H9 (cell line): ENCODE measurements at regions not wholly inside any gene's neighbourhood (a gene's known extent, or its start where the extent isn't known, plus 50 kb on each side); places are given as distances from the start of the nearest gene placed in this dataset.

Source experiments
- DNase-seq: peaks from one replicate; pipeline ENCODE4 v3.0.0-alpha.2; 2017
- H2AFZ ChIP-seq: one replicate; pipeline ENCODE4 v1.6.1; 2013; ENCODE audit warnings: mild to moderate bottlenecking, low read length, control low read depth, moderate library complexity
- H2AK5ac ChIP-seq: 2 replicates; pipeline ENCODE4 v1.6.1; 2013; ENCODE audit warnings: low read length, control low read depth, mixed read lengths; ENCODE audit not compliant: insufficient read length
- H2BK120ac ChIP-seq: one replicate; pipeline ENCODE4 v1.6.1; 2013; ENCODE audit warnings: low read depth, mild to moderate bottlenecking, low read length, control low read depth, inconsistent platforms; ENCODE audit not compliant: poor library complexity, severe bottlenecking
- H2BK12ac ChIP-seq: 2 replicates; pipeline ENCODE4 v1.6.1; 2013; ENCODE audit warnings: low read length, control low read depth, mixed read lengths, low read depth; ENCODE audit not compliant: insufficient read length
- H2BK15ac ChIP-seq: 2 replicates; pipeline ENCODE4 v1.6.1; 2013; ENCODE audit warnings: low read depth, low read length, control low read depth
- H2BK20ac ChIP-seq: one replicate; pipeline ENCODE4 v1.6.1; 2013; ENCODE audit warnings: low read depth, mild to moderate bottlenecking, low read length, control low read depth, inconsistent platforms; ENCODE audit not compliant: poor library complexity, severe bottlenecking
- H2BK5ac ChIP-seq: 2 replicates; pipeline ENCODE4 v1.6.1; 2013; ENCODE audit warnings: low read length, control low read depth, mixed read lengths; ENCODE audit not compliant: insufficient read length
- H3K14ac ChIP-seq: 2 replicates; pipeline ENCODE4 v1.6.1; 2013; ENCODE audit warnings: low read length, control low read depth; ENCODE audit not compliant: insufficient read depth
- H3K18ac ChIP-seq: 2 replicates; pipeline ENCODE4 v1.6.1; 2013; ENCODE audit warnings: low read depth, mild to moderate bottlenecking, mixed read lengths, low read length, control low read depth; ENCODE audit not compliant: insufficient read length
- H3K23ac ChIP-seq: 2 replicates; pipeline ENCODE4 v1.6.1; 2013; ENCODE audit warnings: low read length, control low read depth, mixed read lengths, low read depth; ENCODE audit not compliant: insufficient read length
- H3K23me2 ChIP-seq: 2 replicates; pipeline ENCODE4 v1.6.1; 2013; ENCODE audit warnings: low read depth, mild to moderate bottlenecking, mixed read lengths, low read length, control low read depth; ENCODE audit not compliant: insufficient read length, poor library complexity, severe bottlenecking
- H3K27ac ChIP-seq: 2 replicates; pipeline ENCODE4 v1.5.1; 2013; ENCODE audit warnings: low read length, control low read depth, mixed read lengths, low read depth; ENCODE audit not compliant: insufficient read length
- H3K27me3 ChIP-seq: 2 replicates; pipeline ENCODE4 v1.6.1; 2013; ENCODE audit warnings: low read length, control low read depth, inconsistent platforms; ENCODE audit not compliant: insufficient read depth
- H3K4ac ChIP-seq: 2 replicates; pipeline ENCODE4 v1.6.1; 2013; ENCODE audit warnings: low read depth, mild to moderate bottlenecking, control low read depth, inconsistent platforms, low read length, moderate library complexity
- H3K4me1 ChIP-seq: 2 replicates; pipeline ENCODE4 v1.6.1; 2013; ENCODE audit warnings: low read length, control low read depth, inconsistent platforms; ENCODE audit not compliant: insufficient read depth
- H3K4me2 ChIP-seq: 2 replicates; pipeline ENCODE4 v1.6.1; 2013; ENCODE audit warnings: low read length, control low read depth, mixed read lengths; ENCODE audit not compliant: insufficient read length, insufficient read depth
- H3K56ac ChIP-seq: 2 replicates; pipeline ENCODE4 v1.6.1; 2013; ENCODE audit warnings: low read depth, mild to moderate bottlenecking, mixed read lengths, low read length, control low read depth; ENCODE audit not compliant: insufficient read length
- H3K79me1 ChIP-seq: 2 replicates; pipeline ENCODE4 v1.6.1; 2013; ENCODE audit warnings: low read depth, mild to moderate bottlenecking, moderate library complexity, low read length, control low read depth, inconsistent platforms; ENCODE audit not compliant: insufficient read depth, poor library complexity, severe bottlenecking
- H3K79me2 ChIP-seq: 2 replicates; pipeline ENCODE4 v1.6.1; 2013; ENCODE audit warnings: low read length, control low read depth, inconsistent platforms; ENCODE audit not compliant: insufficient read depth
- H3K9ac ChIP-seq: 2 replicates; pipeline ENCODE4 v1.6.1; 2013; ENCODE audit warnings: low read length, control low read depth, mixed read lengths; ENCODE audit not compliant: insufficient read length; ENCODE audit errors: extremely low read depth
- H3K9me3 ChIP-seq: one replicate; pipeline ENCODE4 v1.6.1; 2013; ENCODE audit warnings: low read depth, low read length, inconsistent platforms; ENCODE audit not compliant: control insufficient read depth
- H3T11ph ChIP-seq: one replicate; pipeline ENCODE4 v1.6.1; 2013; ENCODE audit warnings: mild to moderate bottlenecking, low read length, control low read depth, inconsistent platforms
- H4K20me1 ChIP-seq: one replicate; pipeline ENCODE4 v1.6.1; 2013; ENCODE audit not compliant: control insufficient read depth, insufficient read length, insufficient read depth
- H4K5ac ChIP-seq: 2 replicates; pipeline ENCODE4 v1.6.1; 2013; ENCODE audit warnings: low read depth, mild to moderate bottlenecking, mixed read lengths, low read length, control low read depth; ENCODE audit not compliant: insufficient read length
- H4K8ac ChIP-seq: replicated peaks from 2 replicates; pipeline ENCODE4 v1.6.1; 2013; ENCODE audit warnings: low read length, control low read depth, mixed read lengths, low read depth; ENCODE audit not compliant: insufficient read length
- H4K91ac ChIP-seq: 2 replicates; pipeline ENCODE4 v1.6.1; 2013; ENCODE audit warnings: low read depth, mild to moderate bottlenecking, moderate library complexity, mixed read lengths, low read length, control low read depth; ENCODE audit not compliant: insufficient read length
- H3K27ac Mint-ChIP-seq, 3 experiments: 2 replicates in 2 of 3; 3 replicates in 1 of 3; pipeline ENCODE4 v1.8.0; 2020 to 2021; ENCODE audit warnings: mixed read lengths in 3 of 3, mild to moderate bottlenecking in 1 of 3, moderate library complexity in 1 of 3
- H3K27me3 Mint-ChIP-seq: 2 replicates; pipeline ENCODE4 v1.8.0; 2021; ENCODE audit warnings: low read depth, mild to moderate bottlenecking, moderate library complexity, mixed read lengths
- H3K36me3 Mint-ChIP-seq, 3 experiments: 2 replicates in 2 of 3; 3 replicates in 1 of 3; pipeline ENCODE4 v1.8.0; 2020 to 2021; ENCODE audit warnings: low read depth in 3 of 3, mixed read lengths in 3 of 3; ENCODE audit not compliant: insufficient read depth in 1 of 3
- H3K4me1 Mint-ChIP-seq, 2 experiments: 2 replicates each; pipeline ENCODE4 v1.8.0; 2020; ENCODE audit warnings: mixed read lengths in 2 of 2
- H3K4me3 Mint-ChIP-seq, 2 experiments: 2 replicates in 1 of 2; 3 replicates in 1 of 2; pipeline ENCODE4 v1.8.0; 2020 to 2021; ENCODE audit warnings: mild to moderate bottlenecking in 2 of 2, mixed read lengths in 2 of 2, moderate library complexity in 1 of 2
- H3K9me3 Mint-ChIP-seq, 2 experiments: 2 replicates in 1 of 2; 3 replicates in 1 of 2; pipeline ENCODE4 v1.8.0; 2020; ENCODE audit warnings: mild to moderate bottlenecking in 2 of 2, mixed read lengths in 2 of 2, moderate library complexity in 1 of 2
- CTCF ChIP-seq: fragments of 200-600 bp; sonication (generic); conservative IDR thresholded peaks from 3 replicates; pipeline ENCODE4 v1.8.0; 2021; ENCODE audit warnings: antibody characterized with exemption, mild to moderate bottlenecking
- WGBS: extraction: QIAGEN DNeasy Blood & Tissue Kit; methylation state at CpG from one replicate; pipeline ENCODE4 v1.1.7; 2013; ENCODE audit warnings: missing lambda C conversion rate, low lambda C conversion rate, mixed read lengths; ENCODE audit not compliant: insufficient read length; ENCODE audit errors: extremely low coverage; 5-methylcytosine and 5-hydroxymethylcytosine counted together

- 0 out of 4 replicates have a peak, but pooled peaks cover 0 to 4% of the 10 kb centered on the region in 2 experiments for H3K4me1 Mint-ChIP-seq
- no peak overlapping the region for H3K4me3 Mint-ChIP-seq
- no CpG with 5 or more reads among the region's 4 CpGs for WGBS
Observed at GRCh38 chr14:87725318-87725717, 267.7 kb downstream of the GALC start.

More at GRCh38 chr14:87725318-87725717, 267.7 kb downstream of the GALC start:
- Histone ChIP-seq H2AK5ac (no peak overlapping the region), H2BK15ac (no peak overlapping the region), H4K8ac (no peak overlapping the region), H3K23me2 (no peaks in the 10 kb centered on the region), H3K9me3 (no peaks in the 10 kb centered on the region), H3K18ac (no peak overlapping the region), H3K27me3 (no peaks in the 10 kb centered on the region), H3K14ac (no peak overlapping the region), H3K27ac (no peak overlapping the region), H2BK120ac (no peak overlapping the region), H4K20me1 (no peaks in the 10 kb centered on the region), H2BK5ac (no peak overlapping the region), H3K4me2 (no peak overlapping the region), H4K91ac (no peak overlapping the region), H3K4ac (no peak overlapping the region), H3K4me1 (no peaks in the 10 kb centered on the region), H3K23ac (no peak overlapping the region), H3K9ac (no peak overlapping the region), H2BK20ac (no peak overlapping the region), H2AFZ (no peak overlapping the region), H3K56ac (no peak overlapping the region), H3T11ph (no peak overlapping the region), H3K79me2 (no peaks in the 10 kb centered on the region), H3K79me1 (no peaks in the 10 kb centered on the region), H4K5ac (no peak overlapping the region), H2BK12ac (no peak overlapping the region)
- no peaks in the 10 kb centered on the region for H3K9me3 Mint-ChIP-seq
- DNase-seq: no peak
- H3K36me3 Mint-ChIP-seq: no peaks in the 10 kb centered on the region
- peaks cover 2% of the 10 kb centered on the region; the same call in 1 of the 2 replicates for H3K27me3 Mint-ChIP-seq
- no peak for TF ChIP-seq CTCF
- no peak overlapping the region for H3K27ac Mint-ChIP-seq
